GM12878 (cell line): ENCODE measurements at regions not wholly inside any gene's neighbourhood (a gene's known extent, or its start where the extent isn't known, plus 50 kb on each side); places are given as distances from the start of the nearest gene placed in this dataset.

Experiments
- ATF7 ChIP-seq: fragments of 450-650 bp; IDR thresholded peaks from 2 replicates; pipeline ENCODE4 v1.6.1; 2016; ENCODE audit warnings: low read depth, mild to moderate bottlenecking
- CEBPB ChIP-seq, 2 experiments: fragments of 150-350 bp in 1 of 2; IDR thresholded peaks; 2 replicates each; pipeline ENCODE4 v1.6.1; 2012 to 2014; ENCODE audit warnings: low read depth in 2 of 2, low read length in 2 of 2, borderline replicate concordance in 1 of 2, inconsistent platforms in 1 of 2
- CHD4 ChIP-seq: fragments of 200-600 bp; sonication (generic); IDR thresholded peaks from 2 replicates; pipeline ENCODE4 v1.6.1; 2016; ENCODE audit warnings: mild to moderate bottlenecking
- EZH2 ChIP-seq: IDR thresholded peaks from 2 replicates; pipeline ENCODE4 v1.6.1; 2012; ENCODE audit warnings: low read depth, mild to moderate bottlenecking, control low read depth, inconsistent platforms, low read length, borderline replicate concordance; ENCODE audit not compliant: control insufficient read depth
- KDM1A ChIP-seq: fragments of 200-600 bp; sonication (generic); IDR thresholded peaks from 2 replicates; pipeline ENCODE4 v1.6.1; 2016; ENCODE audit warnings: borderline replicate concordance
- POLR2A ChIP-seq: IDR thresholded peaks from 2 replicates; pipeline ENCODE4 v1.6.1; 2011; ENCODE audit warnings: low read depth, mild to moderate bottlenecking, low read length
- RAD21 ChIP-seq: IDR thresholded peaks from 2 replicates; pipeline ENCODE4 v1.6.1; 2011; ENCODE audit warnings: mild to moderate bottlenecking, low read depth, low read length, moderate library complexity; ENCODE audit not compliant: insufficient read depth
- SPI1 ChIP-seq: IDR thresholded peaks from 2 replicates; pipeline ENCODE4 v1.6.1; 2011; ENCODE audit warnings: low read depth, mild to moderate bottlenecking, low read length, moderate library complexity, borderline replicate concordance; ENCODE audit not compliant: insufficient read depth
- SREBF2 ChIP-seq: IDR thresholded peaks from 2 replicates; pipeline ENCODE4 v1.6.1; 2012; ENCODE audit warnings: mild to moderate bottlenecking, low read length
- STAT1 ChIP-seq: fragments of 450-650 bp; conservative IDR thresholded peaks from 2 replicates; pipeline ENCODE4 v1.6.1; 2014; ENCODE audit warnings: antibody characterized with exemption, mild to moderate bottlenecking
- ZBTB33 ChIP-seq: fragments of 450-650 bp; IDR thresholded peaks from 2 replicates; pipeline ENCODE4 v1.6.1; 2017; ENCODE audit warnings: mild to moderate bottlenecking
- TF ChIP-seq, protein P1 (sequence below), 3 experiments: IDR thresholded peaks in 2 of 3; conservative IDR thresholded peaks in 1 of 3; 2 replicates each; pipeline ENCODE4 v1.5.1; 2011; ENCODE audit warnings: low read depth in 3 of 3, low read length in 3 of 3, mild to moderate bottlenecking in 3 of 3, control low read depth in 2 of 3, moderate library complexity in 2 of 3, inconsistent platforms in 1 of 3, mixed read lengths in 1 of 3; ENCODE audit not compliant: control insufficient read depth in 2 of 3, insufficient read depth in 1 of 3; ENCODE audit errors: extremely low read depth in 1 of 3

- TF ChIP-seq, protein P1, sequence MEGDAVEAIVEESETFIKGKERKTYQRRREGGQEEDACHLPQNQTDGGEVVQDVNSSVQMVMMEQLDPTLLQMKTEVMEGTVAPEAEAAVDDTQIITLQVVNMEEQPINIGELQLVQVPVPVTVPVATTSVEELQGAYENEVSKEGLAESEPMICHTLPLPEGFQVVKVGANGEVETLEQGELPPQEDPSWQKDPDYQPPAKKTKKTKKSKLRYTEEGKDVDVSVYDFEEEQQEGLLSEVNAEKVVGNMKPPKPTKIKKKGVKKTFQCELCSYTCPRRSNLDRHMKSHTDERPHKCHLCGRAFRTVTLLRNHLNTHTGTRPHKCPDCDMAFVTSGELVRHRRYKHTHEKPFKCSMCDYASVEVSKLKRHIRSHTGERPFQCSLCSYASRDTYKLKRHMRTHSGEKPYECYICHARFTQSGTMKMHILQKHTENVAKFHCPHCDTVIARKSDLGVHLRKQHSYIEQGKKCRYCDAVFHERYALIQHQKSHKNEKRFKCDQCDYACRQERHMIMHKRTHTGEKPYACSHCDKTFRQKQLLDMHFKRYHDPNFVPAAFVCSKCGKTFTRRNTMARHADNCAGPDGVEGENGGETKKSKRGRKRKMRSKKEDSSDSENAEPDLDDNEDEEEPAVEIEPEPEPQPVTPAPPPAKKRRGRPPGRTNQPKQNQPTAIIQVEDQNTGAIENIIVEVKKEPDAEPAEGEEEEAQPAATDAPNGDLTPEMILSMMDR (IDR thresholded peaks at IDR 0.05 in 2 of 3, conservative IDR thresholded peaks at IDR 0.05 in 1 of 3; ENCODE audit: control insufficient read depth in 2 of 3, extremely low read depth in 1 of 3, insufficient read depth in 1 of 3, low read depth in 3 of 3, low read length in 3 of 3) = no peak
- TF ChIP-seq SPI1 = no peak
- TF ChIP-seq ZBTB33 = no peak
- TF ChIP-seq POLR2A = no peak
- no peak for TF ChIP-seq STAT1
- TF ChIP-seq EZH2 = no peak
- TF ChIP-seq CHD4 = no peak
- TF ChIP-seq SREBF2 = no peak
- TF ChIP-seq CEBPB (IDR thresholded peaks at IDR 0.05; ENCODE audit: borderline replicate concordance in 1 of 2, low read depth in 2 of 2, low read length in 2 of 2) = no peak
- no peak for TF ChIP-seq KDM1A
- no peak for TF ChIP-seq RAD21
- TF ChIP-seq ATF7 = no peak
Observed at GRCh38 chr5:57117596-57117995, 56.3 kb upstream of the GPBP1 start.
